ENCODE measurements at regions not wholly inside any gene's neighbourhood (a gene's known extent, or its start where the extent isn't known, plus 50 kb on each side); places are given as distances from the start of the nearest gene placed in this dataset.

DNA sequence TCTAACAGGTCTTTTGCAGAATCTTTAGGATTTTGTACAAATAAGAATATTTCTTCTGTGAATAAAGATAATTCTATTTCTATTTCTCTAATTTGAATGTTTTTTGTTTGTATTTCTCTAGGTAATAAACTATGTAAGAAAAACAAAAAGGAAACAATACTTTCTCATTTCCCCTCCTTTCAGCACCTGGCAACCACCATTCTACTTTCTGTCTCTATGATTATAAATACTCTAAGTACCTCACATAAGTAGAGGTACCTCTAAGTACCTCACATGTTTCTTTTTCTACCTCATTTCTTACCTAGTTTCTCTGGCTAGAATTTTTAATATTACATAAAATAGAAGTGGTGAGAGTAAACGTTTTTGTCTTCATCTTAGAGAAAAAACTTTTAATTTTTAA is 550.0 kb downstream of the EPHA5 start:
- TF ChIP-seq FOXA1 (IDR thresholded peaks at IDR 0.05) = no peak
- TF ChIP-seq SUZ12 (IDR thresholded peaks at IDR 0.05) = no peak
- no peak for TF ChIP-seq ELF4 (IDR thresholded peaks at IDR 0.05)
- no peak for TF ChIP-seq FOXM1 (IDR thresholded peaks at IDR 0.05; ENCODE audit: borderline replicate concordance)
- no peak for TF ChIP-seq ZNF384 (IDR thresholded peaks at IDR 0.05)
